BE2C (cell line): ENCODE measurements at regions not wholly inside any gene's neighbourhood (a gene's known extent, or its start where the extent isn't known, plus 50 kb on each side); places are given as distances from the start of the nearest gene placed in this dataset.

ENCODE experiments used
- DNase-seq: peaks from one replicate; pipeline ENCODE4 v3.0.0-alpha.2; 2020
- H3K27me3 ChIP-seq: fragments of 250-450 bp; sonication (Bioruptor Pico); 2 replicates; pipeline ENCODE4 v1.5.1; 2020; ENCODE audit warnings: mild to moderate bottlenecking
- H3K36me3 ChIP-seq: fragments of 250-450 bp; sonication (Bioruptor Pico); 2 replicates; pipeline ENCODE4 v1.5.1; 2020; ENCODE audit warnings: mild to moderate bottlenecking
- H3K4me1 ChIP-seq: fragments of 250-450 bp; sonication (Bioruptor Pico); 2 replicates; pipeline ENCODE4 v1.5.1; 2020
- H3K4me3 ChIP-seq: 2 replicates; pipeline ENCODE4 v1.5.1; 2011; ENCODE audit warnings: low read depth, low read length
- H3K9me3 ChIP-seq: fragments of 250-450 bp; sonication (Bioruptor Pico); 2 replicates; pipeline ENCODE4 v1.5.1; 2020
- CTCF ChIP-seq: IDR thresholded peaks from 2 replicates; pipeline ENCODE4 v1.5.1; 2012; ENCODE audit warnings: mild to moderate bottlenecking, low read depth, low read length

- TF ChIP-seq CTCF = no peak
- Histone ChIP-seq H3K36me3 (no peaks in the 10 kb centered on the region), H3K4me3 (no peak overlapping the region), H3K4me1 (no peaks in the 10 kb centered on the region), H3K9me3 (no peaks in the 10 kb centered on the region), H3K27me3 (peaks cover 10% of the 10 kb centered on the region)
- DNase-seq = no peak
Observed at GRCh38 chr13:97700306-97700848, 253.1 kb upstream of the IPO5 start.

DNA sequence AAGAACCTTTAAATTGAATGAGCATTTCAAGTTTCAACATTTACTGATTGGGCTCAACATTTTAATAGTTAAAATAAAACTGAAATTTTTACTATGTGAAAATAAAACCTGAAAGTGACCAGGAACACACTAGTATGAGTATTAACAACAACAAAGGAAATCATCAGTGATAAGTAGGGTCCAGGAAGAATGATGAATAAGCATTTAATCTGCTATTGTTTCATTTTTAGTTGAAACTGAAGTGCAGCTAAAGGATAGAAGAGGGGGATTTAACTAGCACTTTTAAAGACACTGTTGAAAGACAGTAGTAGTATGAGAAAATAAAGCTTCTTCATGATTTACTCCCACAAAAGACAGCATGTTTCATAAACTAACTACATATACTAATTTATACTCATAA lies 250.9 kb upstream of the IPO5 start:
- Histone ChIP-seq H3K36me3 (no peaks in the 10 kb centered on the region), H3K9me3 (no peaks in the 10 kb centered on the region), H3K27me3 (peaks cover 8% of the 10 kb centered on the region), H3K4me1 (no peaks in the 10 kb centered on the region), H3K4me3 (no peak overlapping the region)
- no peak for TF ChIP-seq CTCF
- no peak for DNase-seq

DNA sequence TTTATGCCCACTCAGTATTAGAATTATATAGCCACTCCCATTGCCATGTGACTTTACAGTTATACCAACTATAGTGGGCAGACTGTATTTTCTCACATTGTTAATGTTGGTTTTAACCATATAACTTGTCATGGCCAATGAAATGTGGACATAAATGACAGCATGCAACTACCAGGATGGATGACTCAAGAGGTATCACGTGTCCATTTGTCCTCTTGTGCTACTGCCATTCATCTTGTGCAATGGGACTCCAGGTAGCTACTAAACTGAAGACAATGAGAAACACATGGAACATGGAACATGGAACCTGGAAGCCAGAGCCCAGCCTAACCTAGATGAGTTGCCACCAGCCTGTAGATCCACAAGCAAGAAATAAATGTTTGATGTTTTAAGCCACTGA lies 242.7 kb upstream of the IPO5 start:
- TF ChIP-seq CTCF = no peak
- Histone ChIP-seq H3K36me3 (no peaks in the 10 kb centered on the region), H3K27me3 (no peaks in the 10 kb centered on the region), H3K4me3 (no peak overlapping the region), H3K9me3 (no peaks in the 10 kb centered on the region), H3K4me1 (no peaks in the 10 kb centered on the region)
- DNase-seq = no peak

DNA sequence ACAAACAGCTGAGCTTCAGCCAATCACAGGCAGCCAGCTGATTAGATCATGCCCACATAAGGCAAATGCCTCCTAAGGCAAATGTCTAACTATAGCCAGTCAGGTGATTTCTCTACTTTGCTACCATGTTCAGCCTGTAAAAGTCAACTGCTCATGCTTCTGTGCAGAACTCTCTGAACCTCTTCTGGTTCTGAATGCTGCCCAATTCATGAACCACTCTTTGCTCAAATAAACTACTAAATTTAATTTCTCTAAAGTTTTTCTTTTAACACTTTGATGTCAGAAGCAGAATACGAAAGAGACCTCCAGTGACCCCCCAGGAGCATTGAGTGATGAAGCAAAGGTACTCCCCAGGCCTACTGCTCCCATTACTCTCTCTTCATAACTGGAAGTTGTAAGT lies 240.7 kb upstream of the IPO5 start:
- 0 out of 2 replicates have a peak, but pooled peaks cover 3% of the 10 kb centered on the region for H3K27me3 ChIP-seq
- TF ChIP-seq CTCF = no peak
- DNase-seq = no peak
- H3K9me3 ChIP-seq = no peaks in the 10 kb centered on the region
- no peaks in the 10 kb centered on the region for H3K36me3 ChIP-seq
- no peaks in the 10 kb centered on the region for H3K4me1 ChIP-seq
- H3K4me3 ChIP-seq = no peak overlapping the region

GRCh38 chr13:97715763-97716162 lies 237.7 kb upstream of the IPO5 start:
- Histone ChIP-seq H3K4me3 (no peak overlapping the region), H3K27me3 (0 out of 2 replicates have a peak, but pooled peaks cover 6% of the 10 kb centered on the region), H3K4me1 (no peaks in the 10 kb centered on the region), H3K36me3 (no peaks in the 10 kb centered on the region), H3K9me3 (no peaks in the 10 kb centered on the region)
- DNase-seq = no peak
- TF ChIP-seq CTCF = no peak

DNA sequence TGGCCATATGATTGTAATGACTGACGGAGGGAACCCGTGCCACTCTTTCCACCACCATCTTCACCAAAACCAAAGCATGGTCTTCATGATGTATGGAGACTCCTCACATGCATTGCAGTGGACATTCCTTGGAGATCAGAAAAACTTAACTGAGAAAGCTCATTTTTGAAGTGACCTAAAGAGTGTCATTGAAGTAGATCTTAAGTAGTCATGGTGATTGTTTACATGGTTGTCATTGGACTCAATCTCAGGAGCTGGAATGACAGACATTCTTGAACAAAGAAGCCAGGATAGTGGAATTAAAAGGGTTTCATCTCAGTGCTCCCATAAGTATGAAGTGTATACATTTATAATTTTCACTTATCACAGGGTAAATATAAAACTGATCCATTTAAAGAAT lies 236.7 kb upstream of the IPO5 start:
- no peak for TF ChIP-seq CTCF
- H3K4me1 ChIP-seq = no peaks in the 10 kb centered on the region
- no peak overlapping the region for H3K4me3 ChIP-seq

More for the DNA sequence above, 236.7 kb upstream of the IPO5 start:
- no peak for DNase-seq
- Histone ChIP-seq H3K9me3 (no peaks in the 10 kb centered on the region), H3K27me3 (0 out of 2 replicates have a peak, but pooled peaks cover 6% of the 10 kb centered on the region), H3K36me3 (no peaks in the 10 kb centered on the region)
